Adrenal gland (tissue), 9 donors: ENCODE measurements at regions not wholly inside any gene's neighbourhood (a gene's known extent, or its start where the extent isn't known, plus 50 kb on each side); places are given as distances from the start of the nearest gene placed in this dataset.

Experiments used
- DNase-seq, 7 donors: peaks; one replicate each; pipeline ENCODE4 v3.0.0-alpha.2; 2019 to 2020
- H3K27ac ChIP-seq, 5 donors: fragments of 200-600 bp; sonication (generic) in 4 of 5; 1 replicate in 3 of 5; 2 replicates in 2 of 5; pipeline versions ENCODE4 v1.5.1 to v1.8.0; 2016 to 2020; ENCODE audit warnings: mild to moderate bottlenecking in 1 of 5
- H3K27me3 ChIP-seq: fragments of 200-600 bp; 2 replicates; pipeline ENCODE4 v1.8.0; 2021
- H3K36me3 ChIP-seq, 2 donors: fragments of 200-600 bp; replicated peaks in 1 of 2; 1 replicate in 1 of 2; 2 replicates in 1 of 2; pipeline versions ENCODE4 v1.5.1 to v1.8.0; 2018 to 2022
- H3K4me1 ChIP-seq, 2 donors: fragments of 200-600 bp; replicated peaks in 1 of 2; 1 replicate in 1 of 2; 2 replicates in 1 of 2; pipeline versions ENCODE4 v1.5.1 to v1.8.0; 2018 to 2021
- H3K4me3 ChIP-seq, 4 donors: fragments of 200-600 bp; sonication (generic) in 3 of 4; one replicate each; pipeline ENCODE4 v1.5.1; 2016 to 2018
- H3K9me3 ChIP-seq, 3 donors: fragments of 200-600 bp; sonication (generic) in 1 of 3; replicated peaks in 1 of 3; 1 replicate in 2 of 3; 2 replicates in 1 of 3; pipeline versions ENCODE4 v1.5.1 to v1.8.0; 2016 to 2021
- POLR2A ChIP-seq, 2 donors: fragments of 450-650 bp; IDR thresholded peaks; one replicate each; pipeline ENCODE4 v1.6.1; 2017; ENCODE audit warnings: antibody characterized with exemption in 2 of 2, mild to moderate bottlenecking in 2 of 2, moderate library complexity in 1 of 2
- WGBS, 4 donors: extraction: QIAGEN DNeasy Blood & Tissue Kit in 2 of 4; methylation state at CpG; one replicate each; pipeline versions ENCODE4 v1.1.5 to v1.1.7; 2013 to 2017; 5-methylcytosine and 5-hydroxymethylcytosine counted together
- intact Hi-C, 2 donors: fragments of 100-400 bp; cut with DNase I; formaldehyde crosslinking; loops; one replicate each; pipeline versions ENCODE4 v1.14.1 to v1.15.0; 2022 to 2023
- TF ChIP-seq, protein P1 (sequence below), 6 experiments: fragments of 450-650 bp in 4 of 6; fragments of 200-600 bp in 2 of 6; sonication (generic) in 1 of 6; IDR thresholded peaks; 1 replicate in 5 of 6; 2 replicates in 1 of 6; pipeline versions ENCODE4 v1.5.1 to v1.8.0; 2016 to 2021; ENCODE audit warnings: antibody characterized with exemption in 6 of 6, mild to moderate bottlenecking in 2 of 6, moderate library complexity in 1 of 6
- donor health status: healthy with polysubstance abuse.
- donor health status: Bipolar disorder and iron deficiency.
- donor health status: DM: yes; HTN: yes; CAD: no.
- donor health status: DM: no; HTN: no; CAD: no.
- donor health status: DM: no; HTN: no; CAD: no.

DNA sequence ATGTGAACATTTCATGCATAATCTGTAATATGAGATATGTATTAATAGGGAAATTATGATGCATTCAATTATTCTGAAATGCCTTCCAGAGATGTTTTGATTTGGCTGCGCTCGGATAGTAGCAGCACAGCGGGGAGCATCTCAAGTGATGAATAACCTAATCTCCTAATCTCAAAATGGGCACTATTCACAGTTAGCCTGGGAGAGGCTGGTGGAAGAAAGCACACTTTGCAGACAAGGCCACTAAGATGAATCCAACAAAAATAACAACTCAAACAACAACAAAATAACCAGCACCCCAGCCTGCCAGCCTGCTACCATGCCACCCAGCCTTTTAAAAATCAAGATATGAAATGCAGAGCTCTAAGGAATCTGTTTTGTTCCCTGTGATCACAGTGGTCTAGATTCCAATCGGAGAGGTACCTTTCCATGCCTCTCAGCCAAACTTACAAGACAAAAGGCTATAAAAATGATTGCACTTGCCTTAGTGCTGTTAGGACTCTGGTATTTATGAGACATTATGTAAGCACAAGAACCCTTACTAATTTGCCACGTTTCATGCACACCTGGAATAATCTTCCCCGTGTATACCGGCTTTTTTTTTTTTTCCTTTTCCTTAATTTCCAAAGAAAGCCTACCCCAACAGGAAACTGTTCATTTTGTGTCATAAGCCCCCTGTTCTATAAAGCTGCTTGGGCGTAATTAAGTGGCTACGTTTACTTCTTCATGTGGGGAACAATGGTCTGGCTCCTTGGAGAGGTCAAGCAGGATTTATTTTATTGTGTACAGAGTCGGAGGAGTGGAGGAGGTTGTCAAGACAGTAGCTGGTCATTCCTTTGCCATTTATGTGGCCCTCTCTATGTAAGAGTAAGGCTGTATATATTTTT is 526.9 kb upstream of the FANCL start:
- WGBS, 4 donors, result 70 to 80% (median 77%) methylated on average over 10 of the region's 10 CpGs
- Histone ChIP-seq H3K36me3 (no peaks in the 10 kb centered on the region), H3K4me1 (no peaks in the 10 kb centered on the region), H3K27ac (no peak overlapping the region), H3K27me3 (no peaks in the 10 kb centered on the region), H3K9me3 (no peaks in the 10 kb centered on the region), H3K4me3 (no peak overlapping the region)
- intact Hi-C loops, result no loop called here
- DNase-seq, result no peak
- TF ChIP-seq POLR2A (IDR thresholded peaks at IDR 0.05), result no peak
- TF ChIP-seq, protein P1, sequence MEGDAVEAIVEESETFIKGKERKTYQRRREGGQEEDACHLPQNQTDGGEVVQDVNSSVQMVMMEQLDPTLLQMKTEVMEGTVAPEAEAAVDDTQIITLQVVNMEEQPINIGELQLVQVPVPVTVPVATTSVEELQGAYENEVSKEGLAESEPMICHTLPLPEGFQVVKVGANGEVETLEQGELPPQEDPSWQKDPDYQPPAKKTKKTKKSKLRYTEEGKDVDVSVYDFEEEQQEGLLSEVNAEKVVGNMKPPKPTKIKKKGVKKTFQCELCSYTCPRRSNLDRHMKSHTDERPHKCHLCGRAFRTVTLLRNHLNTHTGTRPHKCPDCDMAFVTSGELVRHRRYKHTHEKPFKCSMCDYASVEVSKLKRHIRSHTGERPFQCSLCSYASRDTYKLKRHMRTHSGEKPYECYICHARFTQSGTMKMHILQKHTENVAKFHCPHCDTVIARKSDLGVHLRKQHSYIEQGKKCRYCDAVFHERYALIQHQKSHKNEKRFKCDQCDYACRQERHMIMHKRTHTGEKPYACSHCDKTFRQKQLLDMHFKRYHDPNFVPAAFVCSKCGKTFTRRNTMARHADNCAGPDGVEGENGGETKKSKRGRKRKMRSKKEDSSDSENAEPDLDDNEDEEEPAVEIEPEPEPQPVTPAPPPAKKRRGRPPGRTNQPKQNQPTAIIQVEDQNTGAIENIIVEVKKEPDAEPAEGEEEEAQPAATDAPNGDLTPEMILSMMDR (IDR thresholded peaks at IDR 0.05), result no peak

DNA sequence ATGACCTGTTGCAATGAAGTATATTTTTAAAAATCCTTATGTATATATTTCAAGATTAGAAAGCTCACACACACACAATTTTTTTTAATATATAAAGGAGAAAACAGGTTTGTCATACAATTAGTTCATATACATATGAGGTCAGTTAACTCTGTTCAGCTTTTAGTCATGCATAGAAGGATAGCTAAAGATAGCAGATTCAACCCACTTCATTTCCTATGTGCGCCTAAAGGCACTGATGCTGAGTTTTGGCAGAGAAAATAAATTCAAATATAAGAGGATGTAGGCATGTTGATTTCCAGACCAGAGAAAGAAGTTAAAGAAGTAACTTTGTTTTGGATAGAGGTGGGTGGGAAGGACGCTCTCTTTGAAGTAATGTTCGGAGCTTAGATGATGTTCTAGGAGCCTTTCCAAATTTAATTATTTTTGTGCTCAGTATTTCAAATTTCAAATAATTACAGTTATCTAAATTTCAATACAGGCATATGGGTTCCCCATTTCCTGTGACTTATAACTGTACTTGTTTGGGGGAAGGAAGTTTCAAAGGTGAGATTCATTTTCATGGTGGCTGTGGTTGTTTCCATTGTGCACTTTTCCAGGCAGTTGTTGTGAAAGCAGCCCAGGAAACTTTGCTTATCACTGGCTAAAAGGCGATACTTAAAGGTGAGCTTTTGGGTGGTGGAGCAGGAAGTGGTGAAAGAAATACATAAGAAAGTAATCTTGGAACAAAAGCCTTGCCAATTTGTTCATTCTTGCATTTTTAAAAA is 523.4 kb upstream of the FANCL start:
- no peaks in the 10 kb centered on the region for H3K36me3 ChIP-seq
- 66 to 73% (median 72%) methylated on average over 4 of the region's 4 CpGs for WGBS, 4 donors
- H3K4me3 ChIP-seq, result no peak overlapping the region
- no peaks in the 10 kb centered on the region for H3K27me3 ChIP-seq
- no peaks in the 10 kb centered on the region for H3K9me3 ChIP-seq
- no peaks in the 10 kb centered on the region for H3K4me1 ChIP-seq
- no peak for TF ChIP-seq POLR2A (IDR thresholded peaks at IDR 0.05)
- TF ChIP-seq, protein P1 (IDR thresholded peaks at IDR 0.05), result no peak
- no peak for DNase-seq
- H3K27ac ChIP-seq, result no peak overlapping the region
- intact Hi-C loops, result no loop called here

DNA sequence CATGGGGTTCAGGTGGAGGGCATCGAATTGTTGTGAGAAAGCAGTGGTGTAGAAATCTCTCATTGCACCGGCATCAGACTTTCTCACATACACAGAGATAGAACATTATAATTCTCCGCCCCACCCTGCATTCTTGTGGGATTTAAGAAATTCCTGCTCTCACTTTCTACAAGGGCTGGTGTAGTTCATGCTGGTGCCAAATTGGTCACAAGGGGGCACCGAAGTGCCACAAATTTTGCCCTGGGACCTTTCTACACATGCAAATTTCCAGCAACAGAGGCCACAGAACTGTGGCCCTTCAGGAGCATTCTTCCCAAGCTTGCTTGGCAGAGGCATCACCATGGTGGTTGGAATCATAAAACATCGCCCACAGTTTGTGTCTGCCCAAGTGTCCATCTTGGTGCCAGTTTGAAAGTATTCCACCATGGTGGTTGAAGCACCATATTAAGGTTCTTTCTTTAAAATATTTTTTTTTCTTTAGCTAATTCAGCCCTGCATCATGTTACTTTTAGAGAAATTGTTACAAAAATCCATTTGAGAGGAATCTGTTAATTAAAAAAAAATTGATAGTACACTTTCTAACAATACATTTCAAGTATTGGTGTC is 521.2 kb upstream of the FANCL start:
- no peaks in the 10 kb centered on the region for H3K27me3 ChIP-seq
- WGBS, 4 donors, result 24 to 36% (median 29%) methylated on average over 5 of the region's 5 CpGs
- TF ChIP-seq, protein P1 (IDR thresholded peaks at IDR 0.05), result peak in 5 of 6 experiments; percentile 32 to 54 (median 48)
- no peak for TF ChIP-seq POLR2A (IDR thresholded peaks at IDR 0.05)
- no peaks in the 10 kb centered on the region for H3K4me1 ChIP-seq
- intact Hi-C loops, result no loop called here
- no peaks in the 10 kb centered on the region for H3K9me3 ChIP-seq
- no peak overlapping the region for H3K27ac ChIP-seq
- no peak overlapping the region for H3K4me3 ChIP-seq
- DNase-seq, result peak; percentile 27 to 67 (median 44)
- no peaks in the 10 kb centered on the region for H3K36me3 ChIP-seq

DNA sequence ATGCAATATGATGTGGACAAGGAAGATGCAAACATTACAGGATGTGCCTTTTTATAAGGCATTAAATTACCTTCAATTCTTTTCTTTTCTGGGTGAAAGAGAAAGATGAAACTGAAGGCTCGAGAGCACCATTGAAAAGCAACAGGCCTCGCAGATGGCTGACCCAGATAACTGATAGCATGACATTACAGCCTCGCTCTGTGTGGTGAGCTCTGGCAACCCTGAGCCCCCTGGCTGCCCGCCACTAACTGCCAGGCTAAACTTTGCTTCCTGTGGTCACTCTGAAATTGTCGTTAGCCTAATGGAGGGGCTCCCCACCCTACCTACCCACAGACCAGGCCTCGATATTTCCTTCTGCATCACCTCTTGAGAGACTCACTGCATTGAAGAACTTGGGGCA is 516.8 kb upstream of the FANCL start:
- Histone ChIP-seq H3K27me3 (no peaks in the 10 kb centered on the region), H3K36me3 (no peaks in the 10 kb centered on the region), H3K4me1 (no peaks in the 10 kb centered on the region), H3K9me3 (no peaks in the 10 kb centered on the region), H3K27ac (no peak overlapping the region), H3K4me3 (no peak overlapping the region)
- intact Hi-C loops, result loop anchor here in 1 of 2 donors (10.0 kb wide), 1 partner anchor 1827 kb away; no protein-coding TSS in a partner anchor
- DNase-seq, result no peak
- 67 to 82% (median 73%) methylated on average over 6 of the region's 6 CpGs for WGBS, 4 donors
- TF ChIP-seq, protein P1 (IDR thresholded peaks at IDR 0.05), result no peak
- no peak for TF ChIP-seq POLR2A (IDR thresholded peaks at IDR 0.05)
